GM06990 (cell line): ENCODE measurements at regions not wholly inside any gene's neighbourhood (a gene's known extent, or its start where the extent isn't known, plus 50 kb on each side); places are given as distances from the start of the nearest gene placed in this dataset.

Source experiments
- DNase-seq: peaks from one replicate; pipeline ENCODE4 v3.0.0-alpha.2; 2011; ENCODE audit not compliant: insufficient read length; ENCODE audit errors: extremely low read depth
- H3K27me3 ChIP-seq: replicated peaks from 2 replicates; pipeline ENCODE4 v1.6.0; 2011; ENCODE audit warnings: low read length; ENCODE audit not compliant: control insufficient read depth, insufficient read depth
- H3K36me3 ChIP-seq: 2 replicates; pipeline ENCODE4 v1.5.1; 2011; ENCODE audit warnings: low read length; ENCODE audit not compliant: control insufficient read depth, insufficient read depth
- H3K4me3 ChIP-seq: replicated peaks from 2 replicates; pipeline ENCODE4 v1.5.1; 2011; ENCODE audit warnings: low read depth, mild to moderate bottlenecking, control low read depth, low read length
- CTCF ChIP-seq: IDR thresholded peaks from 2 replicates; pipeline ENCODE4 v1.5.1; 2011; ENCODE audit warnings: low read length, control low read depth, mild to moderate bottlenecking, inconsistent platforms; ENCODE audit not compliant: insufficient read depth, poor library complexity, severe bottlenecking

- no peak for DNase-seq
- Histone ChIP-seq H3K36me3 (no peaks in the 10 kb centered on the region), H3K4me3 (no peak overlapping the region), H3K27me3 (no peaks in the 10 kb centered on the region)
- TF ChIP-seq CTCF: no peak
Observed at GRCh38 chr5:60334281-60334713, 365.7 kb downstream of the DEPDC1B start.

- DNase-seq: no peak
Observed at GRCh38 chr5:60333005-60333571, 366.9 kb downstream of the DEPDC1B start.

GRCh38 chr5:60332244-60333004, 367.5 kb downstream of the DEPDC1B start:
- no peak overlapping the region for H3K4me3 ChIP-seq
- TF ChIP-seq CTCF: no peak
- H3K27me3 ChIP-seq: no peaks in the 10 kb centered on the region
- H3K36me3 ChIP-seq: no peaks in the 10 kb centered on the region
- DNase-seq: no peak

More at GRCh38 chr5:60333005-60333571, 366.9 kb downstream of the DEPDC1B start:
- no peaks in the 10 kb centered on the region for H3K27me3 ChIP-seq
- H3K4me3 ChIP-seq: no peak overlapping the region
- H3K36me3 ChIP-seq: no peaks in the 10 kb centered on the region
- TF ChIP-seq CTCF: no peak

- DNase-seq: no peak
- Histone ChIP-seq H3K4me3 (no peak overlapping the region), H3K36me3 (no peaks in the 10 kb centered on the region), H3K27me3 (no peaks in the 10 kb centered on the region)
- TF ChIP-seq CTCF: no peak
Observed at GRCh38 chr5:60330236-60330635, 369.7 kb downstream of the DEPDC1B start.

- Histone ChIP-seq H3K27me3 (no peaks in the 10 kb centered on the region), H3K36me3 (no peaks in the 10 kb centered on the region), H3K4me3 (no peak overlapping the region)
- DNase-seq: no peak
- no peak for TF ChIP-seq CTCF
Observed at GRCh38 chr5:60325870-60326269, 374.1 kb downstream of the DEPDC1B start.
